ENCODE measurements at regions not wholly inside any gene's neighbourhood (a gene's known extent, or its start where the extent isn't known, plus 50 kb on each side); places are given as distances from the start of the nearest gene placed in this dataset.
A peak's percentile ranks its signal among the peaks of the same experiment; 100 is the strongest.
"Not testable (repeated sequence)": the region's sequence is repeated elsewhere in the genome, so short reads cannot be mapped to it uniquely, and the experiment has no call there.

- peak; percentile 41 for DNase-seq (ENCODE audit: low spot score)
Observed at GRCh38 chr14:44453433-44454171, 53.5 kb downstream of the FSCB start.

- not testable (repeated sequence) for DNase-seq (ENCODE audit: low spot score)
Observed at GRCh38 chr14:44450232-44450631, 56.9 kb downstream of the FSCB start.

- peak; percentile 2 for DNase-seq (ENCODE audit: low spot score)
Observed at GRCh38 chr14:44449680-44450079, 57.4 kb downstream of the FSCB start.

- DNase-seq (ENCODE audit: low spot score), result no peak
Observed at GRCh38 chr14:44448951-44449358, 58.1 kb downstream of the FSCB start.

GRCh38 chr14:44446965-44447364, 60.1 kb downstream of the FSCB start:
- peak; percentile 9 for DNase-seq (ENCODE audit: low spot score)

- peak; percentile 54 for DNase-seq (ENCODE audit: low spot score)
Observed at GRCh38 chr14:44444454-44444853, 62.6 kb downstream of the FSCB start.

GRCh38 chr14:44438936-44439335, 68.1 kb downstream of the FSCB start:
- DNase-seq (ENCODE audit: low spot score), result no peak

- DNase-seq (ENCODE audit: low spot score), result no peak
Observed at GRCh38 chr14:44438221-44438620, 68.9 kb downstream of the FSCB start.

- no peak for DNase-seq (ENCODE audit: low spot score)
Observed at GRCh38 chr14:44436458-44436857, 70.6 kb downstream of the FSCB start.

GRCh38 chr14:44428231-44428945, 78.7 kb downstream of the FSCB start:
- no peak for DNase-seq (ENCODE audit: low spot score)

GRCh38 chr14:44422699-44423098, 84.4 kb downstream of the FSCB start:
- DNase-seq (ENCODE audit: low spot score), result no peak

GRCh38 chr14:44420226-44420625, 86.9 kb downstream of the FSCB start:
- DNase-seq (ENCODE audit: low spot score), result no peak

GRCh38 chr14:44418856-44419255, 88.2 kb downstream of the FSCB start:
- DNase-seq (ENCODE audit: low spot score), result no peak

- no peak for DNase-seq (ENCODE audit: low spot score)
Observed at GRCh38 chr14:44417809-44418208, 89.3 kb downstream of the FSCB start.

- DNase-seq (ENCODE audit: low spot score), result no peak
Observed at GRCh38 chr14:44414646-44415045, 92.4 kb downstream of the FSCB start.

- no peak for DNase-seq (ENCODE audit: low spot score)
Observed at GRCh38 chr14:44412858-44413569, 94.1 kb downstream of the FSCB start.

GRCh38 chr14:44405011-44405486, 102.0 kb downstream of the FSCB start:
- DNase-seq (ENCODE audit: low spot score), result no peak

GRCh38 chr14:44404599-44404998, 102.5 kb downstream of the FSCB start:
- no peak for DNase-seq (ENCODE audit: low spot score)

- no peak for DNase-seq (ENCODE audit: low spot score)
Observed at GRCh38 chr14:44404036-44404435, 103.0 kb downstream of the FSCB start.

GRCh38 chr14:44403193-44403592, 103.9 kb downstream of the FSCB start:
- no peak for DNase-seq (ENCODE audit: low spot score)

GRCh38 chr14:44396226-44396625, 110.9 kb downstream of the FSCB start:
- DNase-seq (ENCODE audit: low spot score), result no peak

- DNase-seq (ENCODE audit: low spot score), result no peak
Observed at GRCh38 chr14:44392984-44393383, 114.1 kb downstream of the FSCB start.

- DNase-seq (ENCODE audit: low spot score), result no peak
Observed at GRCh38 chr14:44388306-44388705, 118.8 kb downstream of the FSCB start.
